UCSD-AML1 (cell line): ENCODE measurements at regions not wholly inside any gene's neighbourhood (a gene's known extent, or its start where the extent isn't known, plus 50 kb on each side); places are given as distances from the start of the nearest gene placed in this dataset.

ENCODE experiments used
- DNase-seq: peaks from one replicate; lab custom pipeline; 2025; ENCODE audit not compliant: unreplicated experiment; lab: John Stamatoyannopoulos, UW

DNA sequence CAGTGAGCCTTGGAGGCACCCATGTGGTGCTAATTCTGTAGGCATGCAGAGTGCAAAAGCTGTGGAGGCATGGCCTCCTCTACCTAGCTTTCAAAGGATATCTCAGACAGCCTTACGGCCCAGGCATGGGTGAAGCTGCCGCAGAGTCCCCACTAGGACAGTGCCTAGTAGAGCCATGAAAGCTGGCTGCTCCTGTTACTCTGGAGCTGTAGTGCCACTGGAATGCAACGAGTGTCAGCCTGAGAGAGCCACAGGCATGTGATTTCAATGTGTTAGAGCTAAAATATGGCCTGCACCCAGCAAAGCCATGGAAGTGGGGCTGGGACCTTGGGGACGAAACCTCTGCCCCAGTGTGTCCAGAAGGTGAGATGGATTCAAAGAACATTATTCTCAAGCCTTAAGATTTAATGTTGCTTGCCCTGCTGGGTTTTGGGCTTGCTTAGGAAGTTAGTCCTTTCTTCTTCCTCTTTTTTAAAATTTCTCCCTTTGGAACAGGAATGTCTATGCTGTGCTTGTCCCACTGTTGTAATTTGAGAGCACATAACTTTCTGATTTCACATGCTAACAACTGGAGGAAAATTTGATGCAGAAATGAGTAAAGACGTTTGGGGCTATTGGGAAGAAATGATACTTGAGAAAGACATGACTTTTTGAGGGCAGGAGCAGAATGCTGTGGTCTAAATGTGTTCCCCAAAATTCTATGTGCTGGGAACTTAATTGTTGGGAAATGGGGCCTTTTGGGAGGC, 298.4 kb downstream of the PSAT1 start:
- no peak for DNase-seq

DNA sequence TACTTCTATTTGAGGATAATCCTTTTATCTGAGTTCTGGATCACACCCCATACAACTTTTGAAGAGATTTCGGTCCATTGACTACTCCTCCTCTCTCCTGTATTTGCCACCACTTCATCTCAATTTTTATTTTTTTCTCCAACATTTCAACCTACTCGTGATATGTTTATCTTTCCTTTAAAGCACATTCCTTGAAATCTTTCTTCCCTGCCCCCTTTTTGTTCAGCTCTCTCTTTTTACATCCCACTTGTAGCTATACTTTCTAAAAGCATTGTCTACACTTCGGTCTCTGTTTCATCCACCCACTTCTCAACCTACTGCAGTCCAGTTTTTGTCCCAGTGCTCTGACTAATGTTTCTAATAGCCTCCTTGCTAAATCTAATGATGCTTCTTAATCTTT, 299.4 kb downstream of the PSAT1 start:
- no peak for DNase-seq

DNA sequence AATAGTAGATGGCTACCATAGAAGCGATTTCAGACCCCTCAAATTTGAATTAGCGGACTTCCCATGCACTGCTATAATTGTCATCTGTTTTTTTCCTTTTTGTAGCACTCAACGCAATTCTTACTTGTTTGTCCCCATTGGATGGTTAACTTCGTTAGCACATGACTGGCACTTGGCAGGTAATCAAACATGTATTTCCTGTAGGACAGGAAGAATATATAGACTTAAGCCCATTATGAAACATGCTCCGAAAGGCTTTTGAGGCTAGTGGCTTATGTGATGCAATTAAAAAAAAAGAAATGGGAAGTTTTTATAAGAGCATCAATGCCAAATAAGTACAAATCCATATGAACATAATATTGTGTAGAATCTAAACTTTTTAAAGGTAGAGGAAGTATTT, 301.2 kb downstream of the PSAT1 start:
- DNase-seq, result no peak

DNA sequence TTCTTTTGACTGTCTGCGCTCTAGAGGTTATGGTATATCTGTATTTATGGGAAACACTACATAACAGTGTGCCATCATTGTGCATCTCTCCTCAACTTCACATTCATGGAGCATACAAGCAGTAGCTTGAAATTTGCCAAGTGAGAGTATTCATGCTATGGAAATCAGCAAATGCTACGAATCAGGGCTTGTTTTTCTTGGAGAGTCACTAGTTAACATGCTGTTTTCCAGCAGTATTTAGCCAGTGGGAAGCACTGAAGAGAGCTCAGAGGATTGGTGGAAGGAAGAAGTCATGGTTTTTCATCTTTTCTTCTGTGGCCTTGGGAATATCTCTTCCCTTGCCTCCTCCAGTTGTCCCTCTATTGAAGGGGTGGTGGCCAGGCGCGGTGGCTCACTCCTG, 303.0 kb downstream of the PSAT1 start:
- no peak for DNase-seq

DNA sequence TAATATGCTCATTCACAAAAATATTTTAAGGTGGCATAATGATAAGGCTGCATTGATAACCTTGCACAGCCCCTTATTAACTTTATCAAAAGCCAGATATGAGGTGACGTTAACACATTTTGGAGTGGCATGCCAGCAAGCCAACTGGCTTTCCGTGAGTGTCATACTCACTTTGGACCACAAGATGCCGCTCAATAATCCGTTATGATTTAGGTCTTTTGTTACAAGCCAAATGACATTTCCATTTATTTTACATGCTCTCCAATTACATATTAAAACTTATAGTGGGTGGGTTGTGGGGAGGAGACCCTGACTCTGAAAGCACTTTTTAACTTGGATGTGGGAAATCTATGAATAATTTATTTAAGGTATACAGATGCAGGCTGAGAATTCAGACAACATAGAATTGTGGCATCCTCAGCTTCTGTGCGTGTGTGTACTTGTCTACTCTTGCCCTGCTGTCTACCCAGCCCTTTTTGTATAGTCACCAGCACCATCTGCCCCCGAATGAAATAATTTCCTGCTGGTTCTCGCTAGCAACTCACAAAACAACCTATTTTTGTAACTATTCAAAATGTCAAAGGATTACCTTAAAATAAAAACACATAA, 305.1 kb downstream of the PSAT1 start:
- no peak for DNase-seq

DNA sequence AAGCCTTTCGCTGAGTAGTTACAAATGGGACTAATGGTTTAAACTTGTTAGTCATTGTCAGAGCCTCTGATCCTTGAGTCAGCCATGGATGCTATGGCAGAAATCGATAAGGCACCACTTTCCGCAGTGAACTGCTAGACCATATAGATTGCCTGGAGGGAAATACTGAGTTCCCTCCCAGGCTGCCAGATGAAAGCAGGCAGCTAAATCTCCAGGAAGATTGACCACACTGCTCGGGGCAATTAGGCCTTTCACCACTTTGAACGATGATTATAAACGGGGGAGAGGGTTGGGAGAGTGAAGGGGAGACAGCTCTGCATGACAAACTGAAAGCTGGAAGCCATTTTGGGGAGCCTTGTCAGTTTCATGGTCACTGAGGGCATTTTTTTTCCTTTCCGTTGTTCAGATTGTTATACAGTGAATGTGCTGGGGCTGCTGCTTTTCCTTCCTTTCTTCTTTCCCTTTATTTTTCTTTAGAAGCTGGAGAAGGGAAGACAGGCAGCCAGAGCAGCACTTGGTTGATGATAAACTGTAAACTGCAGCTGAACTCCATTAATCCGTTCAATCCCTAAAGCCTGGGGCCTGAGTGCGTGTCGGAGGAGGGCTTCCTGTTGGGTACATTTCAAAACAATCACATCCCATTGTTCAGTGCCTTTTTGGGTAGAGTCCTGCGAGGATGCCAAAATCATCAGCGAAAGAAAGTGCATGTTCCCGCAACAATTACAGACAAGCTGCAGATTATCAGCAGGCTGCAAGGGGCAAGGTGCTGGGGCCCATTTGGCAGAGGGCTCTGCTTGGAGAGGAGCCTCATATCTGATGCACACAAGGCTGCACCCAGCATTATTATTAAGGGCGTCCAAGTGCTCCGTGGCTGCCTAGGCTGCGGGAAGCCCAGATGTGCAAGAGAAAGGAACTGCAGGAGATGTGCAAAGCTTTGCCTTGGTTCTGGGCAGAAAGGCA, 308.4 kb downstream of the PSAT1 start:
- no peak for DNase-seq

DNA sequence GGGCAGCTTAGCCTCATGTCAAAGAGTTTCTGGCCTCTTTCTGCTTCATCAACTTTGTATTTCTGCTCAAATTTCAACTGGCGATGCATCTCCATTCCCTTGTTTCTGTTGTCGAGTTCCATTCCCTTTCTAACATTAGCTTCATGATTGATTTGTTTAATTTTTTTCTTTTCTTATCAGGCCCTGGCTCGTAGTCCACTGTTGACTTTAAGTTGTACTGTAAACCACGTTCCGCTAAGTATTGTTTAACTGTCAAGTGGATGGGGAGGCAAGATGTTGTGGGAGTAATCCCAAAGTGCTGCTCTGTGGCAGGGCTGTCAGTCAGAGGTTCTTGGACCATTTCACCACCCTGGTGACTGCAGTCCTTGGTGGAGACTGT, 309.1 kb downstream of the PSAT1 start:
- no peak for DNase-seq

DNA sequence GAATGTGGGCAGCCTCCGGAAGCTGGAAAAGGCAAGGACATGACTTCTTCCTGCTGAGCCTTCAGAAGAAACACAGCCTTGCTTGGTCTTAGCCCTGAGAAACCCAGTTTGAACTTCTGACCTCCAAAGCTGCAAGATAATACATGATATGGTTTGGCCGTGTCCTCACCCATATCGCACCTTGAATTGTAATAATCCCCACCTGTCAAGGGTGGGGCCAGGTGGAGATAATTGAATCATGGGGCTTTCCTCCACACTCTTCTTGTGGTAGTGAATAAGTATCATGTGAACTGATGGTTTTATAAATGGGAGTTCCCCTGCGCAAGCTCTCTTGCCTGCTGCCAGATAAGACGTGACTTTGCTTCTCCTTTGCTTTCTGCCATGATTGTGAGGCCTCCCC, 310.9 kb downstream of the PSAT1 start:
- no peak for DNase-seq

DNA sequence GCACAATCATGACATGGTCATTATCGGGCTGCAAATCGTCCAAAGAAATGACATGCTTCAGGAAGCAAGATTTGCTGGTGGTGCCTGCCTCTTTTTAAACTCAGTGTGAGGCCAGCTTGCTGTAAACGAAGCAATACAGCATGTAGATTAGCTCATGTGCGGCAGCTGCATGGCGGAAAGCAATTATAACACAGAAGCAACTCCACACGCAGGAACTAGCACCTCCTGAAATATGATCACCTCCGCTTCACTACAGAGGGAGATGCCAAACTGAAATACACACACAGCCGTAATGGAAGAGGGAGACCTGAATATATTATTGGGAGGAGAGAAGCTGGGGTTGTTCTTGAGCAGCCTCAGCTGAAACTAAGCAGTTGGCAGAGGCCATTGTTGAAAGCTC, 312.5 kb downstream of the PSAT1 start:
- no peak for DNase-seq

DNA sequence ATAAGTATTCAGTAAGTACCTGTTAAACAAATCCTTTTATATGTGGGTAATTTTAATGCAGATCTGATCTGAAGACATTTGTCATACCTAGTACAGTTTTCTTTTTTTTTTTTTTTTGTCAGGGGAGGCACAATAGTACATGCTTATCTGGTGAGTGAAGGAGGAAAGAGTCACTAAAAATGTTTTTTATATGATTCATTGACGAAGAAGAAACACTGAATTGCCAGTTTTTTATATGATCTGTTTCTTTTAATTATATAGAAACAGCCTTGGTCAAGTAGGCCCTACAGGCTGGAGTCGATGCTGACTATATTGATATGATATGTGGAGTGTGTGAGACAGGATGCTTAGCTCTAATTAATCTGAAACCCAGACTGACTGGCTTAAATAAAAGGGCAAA, 315.2 kb downstream of the PSAT1 start:
- no peak for DNase-seq

DNA sequence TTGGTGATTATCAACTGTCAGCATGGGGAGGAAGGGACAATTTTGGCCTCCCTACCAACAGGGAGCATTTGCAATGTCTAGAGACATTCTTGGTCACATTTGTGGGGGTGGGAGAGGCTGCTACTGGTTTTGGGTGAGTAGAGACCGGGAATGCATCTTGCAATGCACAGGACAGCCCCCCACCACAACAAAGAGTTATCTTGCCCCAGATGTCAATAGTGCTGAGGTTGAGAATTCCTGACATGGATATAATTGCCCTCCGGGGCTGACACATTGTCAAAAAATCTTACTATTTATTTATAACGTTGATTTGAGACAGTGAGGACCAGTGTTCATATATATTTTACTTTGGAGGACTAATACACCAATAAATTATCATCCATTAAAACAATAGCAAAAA, 316.1 kb downstream of the PSAT1 start:
- no peak for DNase-seq

DNA sequence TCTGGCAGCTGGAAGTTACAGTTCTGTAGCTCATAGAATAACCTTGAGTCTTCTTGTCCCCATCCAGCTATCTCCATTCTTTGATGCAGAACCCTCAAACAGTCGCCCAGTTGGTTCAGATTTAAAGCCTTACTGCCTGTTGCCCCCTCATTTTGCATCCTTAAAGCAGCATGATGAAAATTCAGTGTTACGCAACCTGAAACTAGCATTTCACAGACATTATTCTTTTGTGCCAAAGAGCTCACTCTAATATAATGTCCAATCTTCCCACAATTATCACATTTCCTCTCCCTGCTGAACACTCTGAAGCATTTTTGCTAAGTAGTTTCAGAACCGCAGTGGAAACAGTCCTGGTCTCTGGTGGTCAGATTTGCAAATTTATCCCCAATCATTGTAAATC, 318.0 kb downstream of the PSAT1 start:
- DNase-seq, result no peak

DNA sequence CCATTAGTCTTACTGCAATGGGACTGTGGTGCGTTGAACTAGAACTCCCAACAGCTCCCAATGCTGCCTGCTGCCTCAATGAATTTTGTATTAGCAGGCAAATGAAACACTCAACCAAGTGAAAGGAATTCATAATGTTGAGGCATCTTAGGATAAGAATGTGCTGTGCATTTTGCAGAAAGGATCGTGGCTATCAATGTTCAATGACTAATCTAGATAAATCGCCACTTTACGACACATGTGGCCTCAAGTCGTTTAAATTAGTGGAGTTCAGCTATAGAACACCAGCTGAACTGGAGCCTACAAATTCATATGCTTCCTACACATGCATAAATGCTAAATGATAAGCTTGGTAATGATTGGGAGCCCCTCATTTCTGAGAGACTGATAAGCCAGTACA, 318.4 kb downstream of the PSAT1 start:
- no peak for DNase-seq

DNA sequence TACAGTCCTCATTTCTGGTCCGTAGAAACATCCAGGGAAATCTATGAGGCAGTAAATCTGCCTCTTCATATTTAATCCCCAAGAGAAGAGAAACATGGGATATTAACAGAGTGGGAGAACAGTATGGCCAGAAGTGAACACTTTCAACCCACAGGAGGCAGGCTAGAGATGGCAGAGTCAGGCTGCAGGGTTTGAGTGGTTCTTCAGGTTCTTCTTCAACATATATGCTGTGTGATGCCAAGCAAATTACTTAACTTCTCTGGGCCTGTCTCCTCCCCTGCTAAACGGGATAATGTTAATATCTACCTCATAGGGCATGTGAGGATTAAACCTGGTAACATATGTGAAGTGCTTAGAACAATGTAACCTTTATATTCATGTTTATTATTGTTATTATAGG, 321.8 kb downstream of the PSAT1 start:
- no peak for DNase-seq

DNA sequence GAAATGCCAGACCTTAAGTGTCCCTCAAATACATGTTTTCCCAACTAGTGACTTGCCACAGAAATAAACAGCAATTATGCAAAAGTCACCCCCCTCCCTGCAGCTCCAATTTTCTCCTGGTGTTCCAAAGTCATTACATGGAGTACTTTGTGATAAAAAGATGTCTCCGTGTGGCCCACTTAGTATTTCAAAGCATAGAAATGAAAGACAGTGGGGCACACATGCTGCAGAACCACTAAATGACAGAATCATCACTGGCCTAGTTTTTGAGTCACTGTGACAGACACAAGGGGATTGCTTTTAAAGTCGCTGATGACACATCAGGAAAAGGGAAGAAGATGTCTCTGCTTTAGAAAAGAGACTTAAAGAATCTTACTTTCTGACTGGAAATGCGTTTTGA, 323.4 kb downstream of the PSAT1 start:
- no peak for DNase-seq

DNA sequence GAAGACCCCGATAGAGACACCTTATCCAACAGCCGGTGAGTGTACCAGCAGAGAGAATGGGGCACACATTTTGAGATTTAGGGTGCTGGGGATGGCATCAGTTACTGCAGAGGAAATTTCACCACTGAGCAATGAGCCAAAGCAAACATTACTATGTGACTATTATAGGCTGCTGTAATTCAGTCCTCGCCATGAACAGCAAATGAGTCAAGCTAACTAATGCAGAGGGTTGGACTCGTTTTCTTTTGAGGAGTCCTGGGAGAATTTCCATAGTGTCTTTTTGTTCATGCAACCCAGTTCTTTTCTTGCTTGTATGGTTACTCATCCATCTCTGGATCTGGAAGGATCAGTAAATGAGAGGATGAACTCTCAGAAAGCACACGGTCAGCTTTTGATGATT, 323.8 kb downstream of the PSAT1 start:
- DNase-seq, result no peak

DNA sequence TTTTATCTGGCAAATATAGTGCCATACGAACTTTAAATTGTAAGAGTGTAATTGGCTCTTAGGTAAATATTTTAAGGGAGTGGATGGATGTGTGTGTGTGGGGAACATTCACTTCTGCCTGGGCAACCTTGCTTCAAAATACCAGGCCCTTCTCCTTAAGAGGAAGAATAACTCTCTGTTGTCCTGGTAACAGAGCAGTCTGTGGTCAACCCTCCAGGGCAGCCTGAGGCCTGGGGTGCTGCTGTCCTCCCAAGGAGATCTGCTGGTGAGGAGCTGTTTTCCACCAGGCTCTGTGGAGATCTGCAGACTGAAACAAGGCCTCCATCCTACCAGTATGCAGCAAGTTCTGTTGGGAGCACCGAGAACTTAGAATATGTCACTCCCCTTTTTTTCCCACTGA, 325.2 kb downstream of the PSAT1 start:
- no peak for DNase-seq

DNA sequence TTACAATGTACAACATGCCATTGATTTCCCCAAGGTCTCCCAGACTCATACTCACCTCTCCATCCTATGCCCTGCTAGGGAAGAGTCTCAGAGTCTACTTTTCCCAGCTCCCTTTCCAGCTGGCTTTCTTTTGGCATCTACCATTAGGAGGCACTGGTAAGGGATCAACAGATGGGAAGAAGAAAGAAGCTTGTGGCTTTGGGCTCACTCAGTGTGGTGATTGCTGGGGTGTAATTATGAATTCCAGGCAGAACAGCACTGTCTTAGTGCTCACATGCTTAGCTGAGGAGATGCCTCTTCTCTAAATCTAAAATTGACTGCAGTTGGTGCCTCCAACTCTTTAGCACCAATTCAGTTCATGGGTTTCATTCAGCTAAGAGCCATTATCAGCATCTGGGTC, 330.0 kb downstream of the PSAT1 start:
- DNase-seq, result no peak

DNA sequence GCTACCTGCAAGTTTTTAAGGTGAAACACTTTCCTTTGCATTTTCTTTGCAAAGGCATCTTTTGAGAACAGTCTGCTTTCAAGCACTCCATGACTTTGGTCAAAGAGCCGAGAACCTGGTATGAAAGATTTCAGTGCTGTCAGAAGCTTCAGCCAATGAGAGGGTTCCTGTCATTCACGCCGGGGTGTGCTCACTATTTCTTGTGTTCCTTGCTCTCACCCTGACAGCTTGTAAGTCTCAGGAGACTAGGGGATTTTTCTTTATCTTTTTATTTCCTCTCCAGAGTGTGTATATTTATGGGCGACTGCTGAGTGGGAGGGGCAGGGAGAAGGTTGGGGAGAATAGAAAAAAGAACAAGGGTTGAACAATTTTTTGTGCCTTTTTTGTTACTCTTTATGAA, 334.0 kb downstream of the PSAT1 start:
- no peak for DNase-seq

DNA sequence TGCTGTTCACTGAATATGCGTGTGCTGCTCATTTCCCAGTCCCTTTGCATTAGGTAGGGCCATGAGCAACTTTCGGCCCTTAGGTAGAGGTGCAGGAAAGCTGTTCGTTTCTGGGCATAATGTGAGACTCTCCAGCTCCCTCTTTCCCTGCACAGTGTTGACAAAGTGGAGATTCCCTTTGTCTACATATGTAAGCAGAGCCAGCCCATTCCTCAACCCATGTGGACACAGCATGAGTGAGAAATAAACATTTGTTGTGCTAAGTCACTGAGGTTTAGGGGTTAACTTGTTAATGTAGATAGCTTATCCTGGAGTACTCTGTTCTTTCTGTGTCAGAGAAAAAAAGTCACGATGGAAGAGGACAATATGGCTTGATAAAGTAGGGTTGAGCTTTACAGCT, 343.8 kb downstream of the PSAT1 start:
- no peak for DNase-seq

DNA sequence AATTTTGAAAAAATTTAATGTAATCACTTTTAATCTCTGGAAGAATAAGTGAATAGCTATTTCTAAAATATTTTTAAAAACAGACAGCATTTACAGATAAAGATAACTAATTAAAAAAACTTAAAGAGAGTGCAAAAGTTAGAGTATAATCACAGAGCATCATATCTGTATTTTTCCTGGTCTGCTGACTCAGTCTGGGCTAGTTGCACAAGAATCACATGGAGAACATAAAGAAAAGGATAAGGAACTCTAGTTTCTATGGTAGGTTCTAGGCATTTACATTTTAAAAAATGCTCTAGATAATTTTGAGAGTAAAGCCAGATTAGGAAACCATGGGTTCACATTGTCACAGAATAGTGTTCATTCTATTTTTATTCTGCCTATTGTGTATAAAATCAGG, 347.4 kb downstream of the PSAT1 start:
- no peak for DNase-seq

DNA sequence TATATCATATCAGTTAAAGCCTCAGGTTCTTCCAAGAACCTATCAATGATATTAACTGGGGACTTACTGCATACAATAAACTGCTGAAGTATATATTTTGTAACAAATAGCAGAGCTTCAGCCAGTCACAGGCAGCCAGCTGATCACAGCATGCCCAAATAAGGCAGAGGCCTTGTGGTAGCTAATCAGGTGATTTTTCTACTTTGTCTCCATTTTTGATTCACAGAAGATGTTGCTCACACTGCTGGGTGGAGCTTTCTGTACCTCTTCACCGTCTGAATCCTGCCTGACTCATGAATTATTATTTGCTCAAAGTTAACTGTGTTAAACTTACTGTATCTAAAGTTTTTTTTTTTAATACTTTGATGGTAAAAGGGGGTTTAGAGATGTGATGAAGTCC, 357.4 kb downstream of the PSAT1 start:
- no peak for DNase-seq
